ENCODE measurements at regions not wholly inside any gene's neighbourhood (a gene's known extent, or its start where the extent isn't known, plus 50 kb on each side); places are given as distances from the start of the nearest gene placed in this dataset.

GRCh38 chr10:120402147-120402766, 54.8 kb upstream of the PLPP4 start:
- WGBS, 2 donors: 90 to 92% methylated on average over 1 of the region's 1 CpG
- Histone ChIP-seq H3K27me3 (ENCODE audit: control insufficient read depth in 1 of 2, insufficient read depth in 2 of 2, low read length in 1 of 2) (no peaks in the 10 kb centered on the region), H3K9me3 (ENCODE audit: control insufficient read depth, low read length) (no peaks in the 10 kb centered on the region), H3K4me1 (ENCODE audit: control insufficient read depth in 1 of 2, insufficient read depth in 2 of 2, low read length in 2 of 2) (no peaks in the 10 kb centered on the region), H3K36me3 (ENCODE audit: control insufficient read depth in 1 of 2, insufficient read depth in 2 of 2, low read length in 1 of 2) (no peaks in the 10 kb centered on the region), H3K27ac (ENCODE audit: low read depth in 1 of 2, low read length in 2 of 2) (no peak overlapping the region), H3K4me3 (ENCODE audit: low read length in 2 of 2) (no peak overlapping the region)
- ATAC-seq (ENCODE audit: low FRiP score): no peak
- no peak for DNase-seq
- intact Hi-C loops (cut with DNase I): no loop called here

- H3K27me3 ChIP-seq (ENCODE audit: control insufficient read depth in 1 of 2, insufficient read depth in 2 of 2, low read length in 1 of 2): no peaks in the 10 kb centered on the region
- ATAC-seq (ENCODE audit: low FRiP score) (no peak), DNase-seq (no peak)
- intact Hi-C loops (cut with DNase I): no loop called here
- no peak overlapping the region for H3K27ac ChIP-seq (ENCODE audit: low read depth in 1 of 2, low read length in 2 of 2)
- H3K4me1 ChIP-seq (ENCODE audit: control insufficient read depth in 1 of 2, insufficient read depth in 2 of 2, low read length in 2 of 2): no peaks in the 10 kb centered on the region
- no peaks in the 10 kb centered on the region for H3K9me3 ChIP-seq (ENCODE audit: control insufficient read depth, low read length)
- 74 to 83% methylated on average over 3 of the region's 3 CpGs for WGBS, 2 donors
- H3K4me3 ChIP-seq (ENCODE audit: low read length in 2 of 2): no peak overlapping the region
- no peaks in the 10 kb centered on the region for H3K36me3 ChIP-seq (ENCODE audit: control insufficient read depth in 1 of 2, insufficient read depth in 2 of 2, low read length in 1 of 2)
These were observed 53.9 kb upstream of the PLPP4 start for GRCh38 chr10:120403109-120403508.

GRCh38 chr10:120406376-120406775, 50.7 kb upstream of the PLPP4 start:
- Histone ChIP-seq H3K4me1 (ENCODE audit: control insufficient read depth in 1 of 2, insufficient read depth in 2 of 2, low read length in 2 of 2) (no peaks in the 10 kb centered on the region), H3K36me3 (ENCODE audit: control insufficient read depth in 1 of 2, insufficient read depth in 2 of 2, low read length in 1 of 2) (no peaks in the 10 kb centered on the region), H3K9me3 (ENCODE audit: control insufficient read depth, low read length) (no peaks in the 10 kb centered on the region), H3K27ac (ENCODE audit: low read depth in 1 of 2, low read length in 2 of 2) (no peak overlapping the region), H3K4me3 (ENCODE audit: low read length in 2 of 2) (no peak overlapping the region), H3K27me3 (ENCODE audit: control insufficient read depth in 1 of 2, insufficient read depth in 2 of 2, low read length in 1 of 2) (no peaks in the 10 kb centered on the region)
- ATAC-seq (ENCODE audit: low FRiP score) (no peak), DNase-seq (no peak)
- intact Hi-C loops (cut with DNase I): no loop called here
- 68 to 78% methylated on average over 4 of the region's 4 CpGs for WGBS, 2 donors

All from aorta (tissue), 5 donors.